ENCODE measurements at regions not wholly inside any gene's neighbourhood (a gene's known extent, or its start where the extent isn't known, plus 50 kb on each side); places are given as distances from the start of the nearest gene placed in this dataset.
"Not testable (repeated sequence)": the region's sequence is repeated elsewhere in the genome, so short reads cannot be mapped to it uniquely, and the experiment has no call there.

DNA sequence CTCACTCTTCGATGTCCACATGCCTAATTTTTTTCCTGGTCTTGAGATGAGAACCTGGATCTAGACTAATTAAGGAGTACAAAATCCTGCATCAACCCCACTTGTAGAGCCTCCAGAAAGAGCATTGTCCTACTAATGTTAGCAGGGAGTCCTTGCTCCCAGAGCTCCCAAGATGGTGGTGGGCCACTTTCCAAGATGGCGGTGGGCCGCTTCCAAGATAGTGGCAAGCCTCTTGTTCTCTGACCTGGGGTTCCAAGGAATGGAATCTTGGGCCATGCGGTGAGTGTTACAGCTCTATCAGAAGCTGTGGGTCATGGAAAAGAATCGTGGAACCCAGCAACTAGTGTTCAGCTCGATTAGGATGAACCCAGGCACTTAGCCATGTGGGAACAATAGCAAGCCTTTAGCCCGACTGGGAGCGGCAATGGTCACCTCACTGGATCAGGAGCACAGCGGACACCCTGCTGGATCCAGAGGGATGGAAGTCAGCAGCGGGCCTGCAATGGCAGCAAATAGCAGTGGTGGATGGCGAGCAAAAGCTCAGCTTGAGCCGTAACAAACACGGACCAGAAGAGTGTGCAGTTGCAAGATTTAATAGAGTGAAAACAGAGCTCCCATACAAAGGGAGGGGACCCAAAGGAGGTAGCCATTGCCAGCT, 1997.5 kb upstream of the RAG2 start:
- DNase-seq (ENCODE audit: extremely low read depth in 1 of 2, low read depth in 1 of 2): not testable (repeated sequence)

DNA sequence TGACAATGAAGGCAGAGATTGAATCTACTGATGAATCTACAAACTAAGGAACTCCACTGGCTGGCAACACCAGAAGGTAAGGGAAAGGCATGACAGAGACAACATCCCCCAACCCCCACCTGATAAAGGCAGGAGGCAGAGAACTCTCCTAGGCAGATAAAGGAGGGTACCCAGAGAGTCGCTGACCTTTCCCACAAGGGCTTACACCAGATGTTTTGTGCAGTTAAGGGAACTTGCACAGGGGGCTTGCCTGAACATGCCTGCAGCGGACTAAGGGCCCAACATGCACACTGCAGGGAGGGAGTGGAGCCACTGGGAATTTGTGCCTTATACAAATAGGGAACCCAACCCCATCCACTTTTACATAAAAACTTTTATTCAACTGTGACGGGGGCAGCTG, 1996.9 kb upstream of the RAG2 start:
- DNase-seq (ENCODE audit: extremely low read depth in 1 of 2, low read depth in 1 of 2): no peak

DNA sequence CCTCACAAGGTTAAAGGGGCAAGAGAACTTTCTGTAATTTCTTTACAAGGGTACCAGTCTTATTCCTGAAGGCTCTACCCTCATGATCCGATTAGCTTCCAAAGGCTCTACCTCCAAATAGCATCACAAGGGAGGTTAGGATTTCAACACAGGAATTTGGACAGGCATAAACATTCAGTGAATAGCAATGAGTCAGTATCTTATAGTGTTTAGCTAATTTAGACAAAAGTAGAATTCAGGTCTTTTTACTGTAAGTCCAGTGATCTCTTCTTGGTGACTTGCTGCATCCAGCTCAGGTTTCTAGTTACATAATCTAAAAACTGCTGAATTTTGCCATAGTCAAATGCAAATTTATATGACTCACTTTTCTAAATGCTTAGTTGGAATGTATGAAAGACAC, 1995.6 kb upstream of the RAG2 start:
- DNase-seq (ENCODE audit: extremely low read depth in 1 of 2, low read depth in 1 of 2): no peak

DNA sequence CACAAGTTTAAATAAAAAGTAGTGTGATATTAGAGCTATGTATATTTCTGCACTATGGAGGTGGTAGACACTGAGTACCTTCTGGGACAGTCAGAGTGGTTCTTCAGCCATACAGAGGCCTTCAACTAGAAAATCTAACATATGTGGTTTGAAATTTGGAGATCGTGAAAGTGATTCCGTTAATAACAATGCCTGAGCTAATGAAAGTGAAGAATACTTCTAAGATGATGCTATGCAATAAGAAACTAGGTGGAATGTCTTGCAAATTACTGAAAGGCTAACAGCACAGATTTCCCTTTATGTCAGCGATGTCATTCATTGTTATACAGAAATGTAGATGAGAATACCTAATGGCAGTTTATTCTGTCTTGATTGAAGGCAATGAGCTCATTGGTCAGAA, 1984.7 kb upstream of the RAG2 start:
- no peak for DNase-seq (ENCODE audit: extremely low read depth in 1 of 2, low read depth in 1 of 2)

DNA sequence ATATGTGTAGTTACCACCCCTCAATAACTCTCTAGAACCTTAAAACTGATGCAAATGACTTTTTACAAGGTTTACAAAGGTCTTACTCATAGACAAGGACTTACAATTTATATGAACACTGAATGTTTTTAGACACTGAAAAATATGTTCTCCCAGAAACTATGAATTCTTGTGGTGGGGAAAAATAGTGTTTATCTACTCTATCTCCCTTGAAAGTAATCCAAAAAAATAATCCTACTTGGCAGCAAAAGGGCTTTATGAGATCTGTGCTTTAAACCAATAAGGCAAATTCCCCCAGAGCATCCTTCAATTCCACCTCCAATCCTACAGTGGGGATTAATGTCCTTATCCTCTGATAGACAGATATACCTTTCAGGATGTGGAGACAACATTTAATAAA, 1984.1 kb upstream of the RAG2 start:
- no peak for DNase-seq (ENCODE audit: extremely low read depth in 1 of 2, low read depth in 1 of 2)

DNA sequence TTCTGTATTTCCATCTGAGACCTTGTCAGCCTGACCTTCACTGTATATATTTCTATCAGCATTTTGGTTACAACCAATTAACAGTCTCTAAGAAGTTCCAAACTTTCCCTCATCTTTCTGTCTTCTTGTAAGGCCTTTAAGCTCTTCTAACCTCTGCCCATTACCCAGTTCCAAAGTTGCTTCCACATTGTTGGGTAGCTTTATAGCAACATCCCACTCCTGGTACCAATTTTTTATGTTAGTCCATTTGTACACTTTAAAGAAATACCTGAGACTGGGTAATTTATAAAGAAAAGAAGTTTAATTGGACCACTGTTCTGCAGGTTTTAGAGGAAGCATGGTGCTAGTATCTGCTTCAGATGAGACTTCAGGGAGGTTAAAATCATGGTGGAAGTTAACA, 1979.7 kb upstream of the RAG2 start:
- no peak for DNase-seq (ENCODE audit: extremely low read depth in 1 of 2, low read depth in 1 of 2)

DNA sequence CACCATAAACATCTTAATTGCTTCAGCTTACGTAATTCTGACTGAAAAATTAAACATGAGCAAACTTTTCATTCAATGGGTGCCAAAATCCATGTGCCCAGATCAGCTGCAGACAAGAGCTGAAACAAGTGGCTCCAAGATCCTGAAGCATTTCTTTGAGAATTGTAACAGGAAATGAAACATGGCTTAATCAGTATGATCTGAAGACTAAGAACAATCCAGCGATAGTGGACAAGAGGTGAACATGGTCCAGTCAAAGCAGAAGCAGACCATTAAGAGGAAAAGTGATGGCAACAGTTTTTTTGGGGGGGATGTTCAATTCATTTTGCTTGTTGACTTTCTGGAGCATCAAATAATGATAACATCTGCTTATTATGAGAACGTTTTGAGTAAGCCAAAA, 1964.5 kb upstream of the RAG2 start:
- DNase-seq (ENCODE audit: extremely low read depth in 1 of 2, low read depth in 1 of 2): no peak

DNA sequence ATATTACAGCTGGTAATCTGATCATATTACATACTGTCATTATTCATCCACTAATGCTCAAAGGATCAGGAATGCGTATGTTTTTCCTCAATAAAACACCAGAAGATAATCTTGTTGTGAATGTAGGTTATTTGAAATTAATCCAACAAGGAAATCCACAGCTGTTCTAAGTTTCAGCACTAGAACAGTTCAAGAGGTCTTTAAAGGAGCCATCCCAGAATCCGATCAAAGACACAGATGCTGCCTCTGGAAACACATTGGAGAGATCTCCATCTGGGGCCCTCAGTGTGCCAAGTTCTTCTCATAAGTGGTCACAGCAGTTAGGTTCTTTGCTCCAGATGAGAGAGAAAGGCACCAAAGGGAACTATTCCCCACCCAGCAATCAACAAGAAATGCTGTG, 1955.1 kb upstream of the RAG2 start:
- no peak for DNase-seq (ENCODE audit: extremely low read depth in 1 of 2, low read depth in 1 of 2)

DNA sequence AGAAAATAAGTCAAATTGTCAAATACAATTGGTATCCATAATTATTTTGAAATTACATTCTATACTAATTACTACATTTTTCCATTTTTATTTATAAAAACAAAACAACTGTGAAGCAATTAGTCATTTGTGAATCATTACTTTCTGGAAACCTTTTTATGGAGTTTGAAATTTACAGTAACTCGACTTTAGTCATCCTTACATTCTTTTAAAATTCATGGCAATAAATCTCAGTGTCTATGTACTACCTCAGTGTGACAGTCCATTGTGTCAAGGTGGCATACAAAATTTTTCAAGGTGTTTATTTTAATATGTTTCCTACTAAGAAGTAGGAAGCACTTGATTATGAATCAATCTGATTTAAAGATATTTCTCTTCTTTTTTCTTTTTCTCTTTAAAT, 1949.4 kb upstream of the RAG2 start:
- DNase-seq (ENCODE audit: extremely low read depth in 1 of 2, low read depth in 1 of 2): no peak

DNA sequence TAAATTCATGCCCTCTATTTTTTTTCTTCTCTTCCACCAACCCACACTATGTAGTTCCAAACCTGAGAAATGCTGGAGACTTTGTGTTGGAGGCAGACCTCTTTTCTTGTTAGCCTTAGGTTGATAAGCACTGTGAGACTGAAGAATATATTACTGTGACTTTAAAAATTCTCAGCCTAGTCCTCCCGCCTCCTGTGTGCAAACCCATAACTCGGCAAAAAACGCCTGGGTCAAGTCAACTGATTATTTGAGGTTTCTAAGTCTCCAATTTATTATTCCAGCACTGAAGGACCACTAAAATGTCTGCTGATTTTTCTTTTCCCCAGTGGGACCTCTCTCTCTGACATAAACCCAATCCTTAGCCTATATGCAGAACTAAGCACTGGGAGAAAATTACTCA, 1946.0 kb upstream of the RAG2 start:
- no peak for DNase-seq (ENCODE audit: extremely low read depth in 1 of 2, low read depth in 1 of 2)

DNA sequence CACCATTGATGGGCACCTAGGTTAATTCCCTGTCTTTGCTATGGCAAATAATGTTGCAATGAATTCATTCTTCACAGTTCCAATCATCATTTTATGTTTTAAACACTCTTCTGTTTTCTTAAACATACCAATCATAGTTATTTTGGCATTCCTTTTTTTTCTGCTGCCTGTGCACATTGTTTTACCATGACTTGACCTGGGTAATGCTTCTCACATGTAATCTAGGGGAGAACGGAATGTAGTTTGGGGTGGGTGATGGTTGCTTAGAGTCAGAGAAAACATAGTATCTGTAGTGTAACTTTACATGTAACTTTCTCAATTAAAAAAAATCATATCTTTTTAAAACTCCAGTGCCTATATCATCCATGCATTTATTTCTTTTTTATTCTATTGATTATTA, 1945.3 kb upstream of the RAG2 start:
- DNase-seq (ENCODE audit: extremely low read depth in 1 of 2, low read depth in 1 of 2): no peak

DNA sequence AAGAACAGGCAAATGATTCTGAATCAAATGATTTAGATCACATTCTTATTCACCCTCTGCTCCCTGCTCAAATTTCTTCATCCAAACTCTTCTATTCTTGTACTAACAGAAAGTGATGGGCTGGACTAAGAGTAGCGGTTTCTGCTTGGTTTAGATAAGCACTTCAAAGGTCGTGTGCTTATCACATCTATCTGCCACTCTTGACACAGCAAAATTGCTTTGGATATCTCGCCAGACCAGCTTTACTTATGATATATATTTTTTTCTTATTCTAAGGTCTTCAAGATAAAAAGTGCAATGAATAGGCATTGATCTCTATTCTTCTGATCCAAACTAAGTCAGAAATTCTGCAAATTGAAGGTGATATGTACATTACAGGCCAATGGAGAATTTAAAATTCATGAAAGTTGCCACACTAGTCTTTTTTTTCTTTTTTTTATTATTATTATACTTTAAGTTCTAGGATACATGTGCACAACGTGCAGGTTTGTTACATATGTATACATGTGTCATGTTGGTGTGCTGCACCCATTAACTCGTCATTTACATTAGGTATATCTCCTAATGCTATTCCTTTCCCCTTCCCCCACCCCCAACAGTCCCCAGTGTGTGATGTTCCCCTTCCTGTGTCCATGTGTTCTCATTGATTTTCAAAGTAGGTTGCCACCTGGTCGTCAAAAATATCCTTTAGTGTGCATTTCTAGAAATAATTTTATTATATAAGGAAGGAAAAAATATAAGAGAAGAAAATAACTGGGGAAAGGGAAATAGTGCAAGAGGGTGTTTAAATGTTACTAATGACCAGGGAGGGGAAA, 1941.0 kb upstream of the RAG2 start:
- DNase-seq (ENCODE audit: extremely low read depth in 1 of 2, low read depth in 1 of 2): no peak

DNA sequence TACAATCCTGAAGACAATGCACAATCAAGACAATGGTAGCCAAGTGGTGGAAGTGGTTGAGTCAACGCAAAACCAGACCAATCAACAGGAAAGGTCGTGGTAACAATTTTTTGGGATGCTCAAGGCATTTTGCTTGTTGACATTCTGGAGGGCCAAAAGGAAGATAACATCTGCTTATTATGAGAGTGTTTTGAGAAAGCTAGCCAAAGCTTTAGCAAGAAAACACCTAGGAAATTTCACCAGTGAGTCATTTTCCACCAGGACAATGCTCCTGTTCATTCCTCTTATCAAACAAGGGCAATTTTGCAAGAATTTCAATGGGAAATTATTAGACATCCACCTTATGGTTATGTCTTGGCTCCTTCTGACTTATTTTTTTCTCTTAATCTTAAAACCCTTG, 1932.2 kb upstream of the RAG2 start:
- no peak for DNase-seq (ENCODE audit: extremely low read depth in 1 of 2, low read depth in 1 of 2)

DNA sequence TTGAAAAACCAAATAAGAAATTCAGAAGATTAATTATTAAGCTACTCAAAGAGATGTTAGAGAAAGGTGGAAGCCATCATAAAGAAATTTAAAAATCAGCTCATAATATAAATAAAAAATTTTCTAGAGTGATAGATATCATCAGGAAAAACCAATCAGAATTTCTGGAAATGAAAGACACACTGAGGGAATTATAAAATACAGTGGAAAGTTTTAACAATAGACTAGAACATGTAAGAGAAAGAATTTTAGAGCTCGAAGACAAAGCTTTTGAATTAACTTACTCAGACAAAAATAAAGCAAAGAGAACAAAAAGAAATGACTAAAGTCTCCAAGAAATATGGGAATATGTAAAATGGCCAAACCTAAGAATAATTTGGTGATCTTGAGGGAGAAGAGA, 1926.9 kb upstream of the RAG2 start:
- no peak for DNase-seq (ENCODE audit: extremely low read depth in 1 of 2, low read depth in 1 of 2)

DNA sequence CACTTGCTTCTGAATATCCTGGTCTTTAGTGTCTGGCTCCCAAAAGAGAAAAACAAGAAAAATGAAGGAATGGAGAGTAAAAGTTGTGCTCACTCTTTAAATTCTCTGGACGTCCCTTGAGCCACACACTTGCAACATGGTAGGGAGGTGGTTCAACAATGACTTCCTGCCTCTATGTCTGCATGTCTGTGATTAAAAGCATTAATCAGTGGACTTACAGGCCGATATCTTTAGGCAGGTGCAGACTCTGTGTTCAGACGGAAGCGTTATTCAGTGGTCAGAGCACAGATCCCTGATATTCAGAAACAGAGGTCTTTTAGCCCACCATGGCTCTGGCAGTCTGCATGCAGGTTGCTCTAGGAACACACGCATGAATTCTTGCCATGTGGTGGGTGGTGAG, 1920.0 kb upstream of the RAG2 start:
- no peak for DNase-seq (ENCODE audit: extremely low read depth in 1 of 2, low read depth in 1 of 2)

DNA sequence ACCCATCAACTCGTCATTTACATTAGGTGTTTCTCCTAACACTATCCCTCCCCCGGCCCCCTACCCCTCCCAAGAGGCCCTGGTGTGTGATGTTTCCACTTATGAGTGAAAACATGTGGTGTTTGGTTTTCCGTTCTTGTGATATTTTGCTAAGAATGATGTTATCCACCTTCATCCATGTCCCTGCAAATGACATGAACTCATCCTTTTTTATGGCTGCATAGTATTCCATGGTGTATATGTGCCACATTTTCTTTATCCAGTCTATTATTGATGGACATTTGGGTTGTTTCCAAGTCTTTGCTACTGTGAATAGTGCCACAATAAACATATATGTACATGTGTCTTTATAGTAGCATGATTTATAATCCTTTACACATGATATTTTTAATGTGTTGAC, 1914.8 kb upstream of the RAG2 start:
- not testable (repeated sequence) for DNase-seq (ENCODE audit: extremely low read depth in 1 of 2, low read depth in 1 of 2)

DNA sequence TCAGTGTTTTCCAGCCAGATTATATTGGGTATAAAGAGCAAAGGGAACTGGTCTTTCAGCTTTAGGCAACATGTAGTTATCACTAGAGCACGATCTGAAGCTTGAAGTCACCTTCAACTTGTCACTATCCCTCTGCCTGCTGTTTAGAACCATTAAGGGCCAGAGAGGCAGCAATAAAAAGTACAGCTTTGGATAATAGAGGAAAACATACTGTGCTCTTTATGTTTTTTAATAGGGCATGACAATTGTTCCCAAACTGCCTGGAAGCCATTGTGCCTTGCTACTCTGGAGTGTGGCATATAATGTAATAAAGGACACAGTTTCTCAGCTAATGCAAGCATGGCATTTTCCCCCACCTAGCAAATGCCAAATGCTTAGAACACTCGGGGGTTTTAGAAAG, 1912.0 kb upstream of the RAG2 start:
- no peak for DNase-seq (ENCODE audit: extremely low read depth in 1 of 2, low read depth in 1 of 2)

DNA sequence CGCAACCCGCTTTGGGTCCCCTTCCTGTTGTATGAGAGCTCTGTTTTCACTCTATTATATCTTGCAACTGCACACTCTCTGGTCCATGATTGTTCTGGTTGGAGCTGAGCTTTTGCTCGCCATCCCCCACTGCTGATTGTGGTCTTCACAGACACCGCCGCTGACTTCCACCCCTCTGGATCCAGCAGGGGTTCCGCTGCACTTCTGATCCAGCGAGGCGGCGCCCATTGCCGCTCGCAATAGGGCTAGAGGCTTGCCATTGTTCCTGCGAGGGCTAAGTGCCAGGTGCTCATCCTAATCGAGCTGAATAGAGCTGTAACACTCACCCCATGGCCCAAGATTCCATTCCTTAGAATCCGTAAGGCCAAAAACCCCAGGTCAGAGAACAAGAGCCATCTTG, 1905.8 kb upstream of the RAG2 start:
- no peak for DNase-seq (ENCODE audit: extremely low read depth in 1 of 2, low read depth in 1 of 2)

DNA sequence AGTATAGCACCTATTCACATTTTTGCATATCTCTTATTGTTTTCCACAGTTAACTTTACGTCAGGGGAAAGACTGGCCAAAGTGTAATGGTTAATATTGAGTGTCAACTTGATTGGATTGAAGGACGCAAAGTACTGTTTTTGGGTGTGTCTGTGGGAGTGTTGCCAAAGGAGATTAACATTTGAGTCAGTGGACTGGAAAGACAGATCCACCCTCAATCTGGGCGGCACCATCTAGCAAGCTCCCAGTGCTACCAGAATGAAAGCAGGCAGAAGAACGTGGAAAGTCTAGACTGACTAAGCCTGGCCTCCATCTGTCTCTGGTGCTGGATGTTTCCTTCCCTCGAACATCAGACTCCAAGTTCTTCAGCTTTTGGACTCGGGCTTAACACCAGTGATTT, 1900.7 kb upstream of the RAG2 start:
- no peak for DNase-seq (ENCODE audit: extremely low read depth in 1 of 2, low read depth in 1 of 2)

DNA sequence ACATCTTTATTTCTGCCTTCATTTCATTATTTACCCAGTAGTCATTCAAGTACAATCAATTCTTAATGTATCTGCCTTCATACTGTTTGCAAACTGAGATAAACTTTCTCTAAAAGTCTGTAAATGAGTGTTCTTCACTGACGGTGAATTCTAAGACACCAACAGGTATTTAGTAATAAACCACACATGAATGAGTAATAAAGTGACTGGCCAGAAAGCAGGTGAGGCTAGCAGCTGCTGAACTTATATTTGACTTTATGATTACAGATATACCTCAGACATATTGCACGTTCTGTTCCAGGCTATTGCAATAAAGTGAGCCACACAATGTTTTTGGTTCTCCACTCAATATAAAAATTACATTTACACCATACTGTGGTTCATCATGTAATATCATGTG, 1894.0 kb upstream of the RAG2 start:
- DNase-seq (ENCODE audit: extremely low read depth in 1 of 2, low read depth in 1 of 2): no peak

DNA sequence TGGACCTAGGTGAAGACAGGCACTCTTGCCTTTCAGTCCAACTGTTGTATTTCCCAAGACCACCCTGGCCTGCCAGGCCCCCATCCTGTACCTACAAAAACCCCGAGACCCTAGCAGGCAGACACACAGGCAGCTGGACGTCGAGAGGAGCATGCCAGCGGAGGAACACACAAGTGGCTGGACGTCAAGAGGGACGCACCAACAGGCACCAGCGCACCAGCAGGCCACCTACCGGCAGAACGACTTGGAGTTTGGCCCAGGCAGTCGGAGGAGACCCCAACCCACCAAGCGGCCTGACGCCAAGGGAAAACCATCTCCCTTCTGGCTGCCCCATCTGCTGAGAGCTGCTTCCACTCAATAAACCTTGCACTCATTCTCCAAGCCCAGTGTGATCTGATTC, 1883.4 kb upstream of the RAG2 start:
- DNase-seq (ENCODE audit: extremely low read depth in 1 of 2, low read depth in 1 of 2): no peak

DNA sequence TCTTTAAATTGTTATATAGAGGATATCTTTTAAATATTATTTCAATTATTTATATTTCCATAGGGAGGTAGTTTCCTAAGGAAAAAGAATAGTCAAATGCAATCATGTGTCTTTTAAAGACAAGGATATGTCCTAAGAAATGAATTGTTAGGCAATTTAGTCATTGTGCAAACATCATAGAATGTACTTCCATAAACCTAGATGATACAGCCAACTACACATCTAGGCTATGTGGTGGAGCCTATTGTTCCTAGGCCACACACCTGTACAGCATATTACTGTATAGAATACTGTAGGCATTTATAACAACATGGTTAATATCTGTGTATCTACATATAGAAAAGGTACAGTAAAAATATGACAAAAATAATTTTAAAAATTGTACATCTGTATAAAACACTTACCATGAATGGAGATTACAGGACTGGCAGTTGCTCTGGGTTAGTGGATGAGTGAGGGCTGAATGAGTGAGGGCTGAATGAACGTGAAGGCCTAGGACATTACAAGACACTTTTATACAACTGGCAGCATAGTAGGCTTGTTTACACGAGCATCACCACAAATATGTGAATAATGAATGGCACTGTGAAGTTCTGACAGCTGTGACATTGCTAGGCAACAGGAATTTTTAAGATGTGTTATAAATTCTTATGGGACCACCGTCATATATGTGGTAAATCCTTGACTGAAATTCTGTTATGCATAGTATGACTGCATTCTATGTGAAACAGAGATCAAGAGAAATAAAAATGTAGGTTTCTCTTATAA, 1879.0 kb upstream of the RAG2 start:
- DNase-seq (ENCODE audit: extremely low read depth in 1 of 2, low read depth in 1 of 2): no peak

All from stimulated activated CD8-positive, alpha-beta memory T cell treated with anti-CD3 and anti-CD28 coated beads, Interleukin-7, amount 100 ng/mL, for 48 hours (primary cell).